Cardiac muscle cell (in vitro differentiated cells and primary cell): ENCODE measurements at regions not wholly inside any gene's neighbourhood (a gene's known extent, or its start where the extent isn't known, plus 50 kb on each side); places are given as distances from the start of the nearest gene placed in this dataset.

ENCODE experiments used
- DNase-seq, 2 donors: peaks; one replicate each; pipeline versions ENCODE4 v3.0.0 to v3.0.0-alpha.2; 2010 to 2017; ENCODE audit warnings: low read depth in 1 of 2, low spot score in 1 of 2
- H3K27ac ChIP-seq: fragments of 200-600 bp; sonication (generic); 2 replicates; pipeline ENCODE4 v1.5.1; 2016
- H3K27me3 ChIP-seq: fragments of 200-600 bp; sonication (generic); 2 replicates; pipeline ENCODE4 v1.6.0; 2016; ENCODE audit warnings: control low read depth
- H3K36me3 ChIP-seq: fragments of 200-600 bp; sonication (generic); 2 replicates; pipeline ENCODE4 v1.5.1; 2016; ENCODE audit warnings: control low read depth
- H3K4me1 ChIP-seq: fragments of 200-600 bp; sonication (generic); 2 replicates; pipeline ENCODE4 v1.8.1; 2017; ENCODE audit warnings: low read depth, mild to moderate bottlenecking, mixed run types
- H3K4me3 ChIP-seq: fragments of 200-600 bp; sonication (generic); 2 replicates; pipeline ENCODE4 v1.5.1; 2016; ENCODE audit warnings: mild to moderate bottlenecking
- H3K9me3 ChIP-seq: fragments of 200-600 bp; sonication (generic); 2 replicates; pipeline ENCODE4 v1.5.1; 2017; ENCODE audit warnings: low read depth, mild to moderate bottlenecking, control low read depth
- TF ChIP-seq, protein P1 (sequence below): IDR thresholded peaks from 2 replicates; pipeline ENCODE4 v1.5.1; 2012; ENCODE audit warnings: low read depth, mild to moderate bottlenecking, low read length

DNA sequence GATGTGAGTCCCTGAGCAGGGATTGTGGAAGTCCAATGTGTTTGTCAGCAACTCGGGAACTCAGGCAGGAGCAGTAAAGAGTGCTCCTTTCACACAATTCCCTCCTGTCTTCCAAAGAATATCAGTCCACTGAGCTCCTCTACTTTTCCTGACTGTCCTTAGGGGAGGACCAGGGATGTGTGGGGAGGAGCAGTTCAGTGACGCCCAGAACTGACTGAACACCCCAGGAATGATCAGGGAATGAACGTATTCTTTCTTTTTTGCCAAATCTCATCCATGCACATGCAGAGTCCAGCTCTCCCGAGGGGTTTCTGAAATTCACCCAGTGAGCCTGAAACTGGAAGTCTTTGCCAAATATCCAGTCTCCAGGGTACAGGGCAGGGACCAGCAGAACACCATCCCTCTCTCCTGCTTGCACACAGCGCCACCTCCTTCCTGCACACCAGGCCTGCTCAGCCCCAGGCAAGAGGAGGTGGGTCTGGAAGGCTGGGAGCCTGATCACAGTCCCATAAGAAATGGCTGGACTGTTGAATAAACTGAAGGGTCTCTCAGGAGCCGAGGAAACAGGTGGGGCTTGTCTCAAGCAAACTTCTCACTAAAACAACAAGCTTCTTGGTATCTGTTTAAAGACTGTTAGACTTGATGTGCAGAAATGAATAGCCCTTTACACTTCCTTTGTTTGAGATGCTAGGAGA lies 294.7 kb downstream of the C7orf25 start:
- no peak for DNase-seq
- Histone ChIP-seq H3K27ac (no peak overlapping the region), H3K4me3 (no peak overlapping the region), H3K9me3 (no peaks in the 10 kb centered on the region), H3K4me1 (peaks cover 25% of the 10 kb centered on the region), H3K27me3 (no peaks in the 10 kb centered on the region), H3K36me3 (no peaks in the 10 kb centered on the region)
- TF ChIP-seq, protein P1, sequence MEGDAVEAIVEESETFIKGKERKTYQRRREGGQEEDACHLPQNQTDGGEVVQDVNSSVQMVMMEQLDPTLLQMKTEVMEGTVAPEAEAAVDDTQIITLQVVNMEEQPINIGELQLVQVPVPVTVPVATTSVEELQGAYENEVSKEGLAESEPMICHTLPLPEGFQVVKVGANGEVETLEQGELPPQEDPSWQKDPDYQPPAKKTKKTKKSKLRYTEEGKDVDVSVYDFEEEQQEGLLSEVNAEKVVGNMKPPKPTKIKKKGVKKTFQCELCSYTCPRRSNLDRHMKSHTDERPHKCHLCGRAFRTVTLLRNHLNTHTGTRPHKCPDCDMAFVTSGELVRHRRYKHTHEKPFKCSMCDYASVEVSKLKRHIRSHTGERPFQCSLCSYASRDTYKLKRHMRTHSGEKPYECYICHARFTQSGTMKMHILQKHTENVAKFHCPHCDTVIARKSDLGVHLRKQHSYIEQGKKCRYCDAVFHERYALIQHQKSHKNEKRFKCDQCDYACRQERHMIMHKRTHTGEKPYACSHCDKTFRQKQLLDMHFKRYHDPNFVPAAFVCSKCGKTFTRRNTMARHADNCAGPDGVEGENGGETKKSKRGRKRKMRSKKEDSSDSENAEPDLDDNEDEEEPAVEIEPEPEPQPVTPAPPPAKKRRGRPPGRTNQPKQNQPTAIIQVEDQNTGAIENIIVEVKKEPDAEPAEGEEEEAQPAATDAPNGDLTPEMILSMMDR: no peak

DNA sequence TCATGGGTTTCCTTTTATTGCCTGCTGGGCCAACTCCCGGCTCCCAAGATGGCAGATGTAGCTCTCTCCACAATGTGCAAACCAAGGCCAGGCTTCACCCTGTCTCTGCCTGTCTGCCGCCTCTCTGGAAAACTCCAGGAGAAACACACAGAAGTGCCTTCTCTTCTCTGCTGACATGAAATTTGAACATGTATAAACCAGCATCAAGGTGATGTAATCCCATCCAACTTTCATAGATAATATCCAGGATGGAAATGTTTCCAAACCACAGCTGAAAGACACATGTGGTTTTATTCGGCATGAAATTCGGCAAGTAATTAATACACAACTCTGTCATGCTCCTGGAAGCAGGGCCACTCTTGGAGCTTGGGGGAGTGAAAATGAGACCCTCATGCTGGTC lies 297.2 kb downstream of the C7orf25 start:
- H3K4me1 ChIP-seq: peaks cover 20% of the 10 kb centered on the region
- TF ChIP-seq, protein P1: no peak
- no peaks in the 10 kb centered on the region for H3K9me3 ChIP-seq
- no peak for DNase-seq
- no peaks in the 10 kb centered on the region for H3K36me3 ChIP-seq
- no peak overlapping the region for H3K27ac ChIP-seq
- no peak overlapping the region for H3K4me3 ChIP-seq
- H3K27me3 ChIP-seq: no peaks in the 10 kb centered on the region

DNA sequence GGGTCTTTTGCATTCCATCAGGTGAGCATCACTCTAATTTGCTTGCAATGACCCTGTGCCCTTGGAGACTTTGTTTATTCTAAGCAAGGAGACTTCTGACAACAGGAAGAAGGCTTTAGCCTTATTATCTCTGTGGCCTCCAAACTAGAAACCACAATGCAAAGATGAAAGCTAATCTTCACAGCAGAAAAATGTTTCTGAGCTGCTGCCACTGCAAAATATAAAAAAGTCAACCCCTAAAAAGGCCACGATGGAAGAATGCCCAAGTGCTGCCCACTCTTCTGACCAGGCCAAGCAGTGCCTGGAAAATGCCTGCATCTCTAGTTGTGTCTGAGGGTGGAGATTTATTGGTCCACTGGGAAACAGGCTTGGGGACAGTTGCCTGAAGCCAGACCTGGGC lies 299.9 kb downstream of the C7orf25 start:
- Histone ChIP-seq H3K27ac (no peak overlapping the region), H3K36me3 (no peaks in the 10 kb centered on the region), H3K4me3 (no peak overlapping the region), H3K4me1 (peaks cover 14% of the 10 kb centered on the region), H3K27me3 (no peaks in the 10 kb centered on the region), H3K9me3 (no peaks in the 10 kb centered on the region)
- DNase-seq: peak in 1 of 2 donors; percentile 14
- TF ChIP-seq, protein P1: no peak

DNA sequence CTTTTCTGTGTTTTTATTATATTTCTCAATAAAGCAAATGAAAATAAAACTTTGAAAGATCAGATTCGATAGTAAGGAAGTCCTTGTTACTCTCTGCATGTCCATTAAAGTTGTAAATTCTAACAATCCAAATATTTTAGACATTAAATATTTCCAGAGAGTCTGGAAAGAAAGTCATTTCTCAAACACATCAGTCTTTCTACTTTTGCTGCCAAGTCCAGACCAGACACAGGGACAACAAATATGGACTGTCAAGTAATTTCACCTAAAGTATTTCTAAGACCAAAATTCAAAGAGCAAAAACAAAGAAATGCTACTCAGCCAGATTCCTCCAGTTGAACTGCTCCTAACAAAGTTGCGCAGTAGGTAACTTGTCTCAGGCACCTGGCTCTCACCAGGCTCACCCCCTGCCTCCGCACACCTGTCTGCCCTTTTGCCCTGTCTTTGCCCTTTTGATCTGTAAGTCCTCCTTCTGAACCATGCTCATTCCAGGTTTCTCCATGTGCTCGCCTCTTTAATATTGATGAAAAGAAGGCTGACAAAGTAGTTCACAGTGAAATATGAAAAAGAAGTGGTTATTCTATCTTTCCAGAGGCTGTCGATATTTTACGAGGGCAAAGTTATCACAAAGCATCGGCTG lies 300.5 kb downstream of the C7orf25 start:
- H3K4me3 ChIP-seq: no peak overlapping the region
- no peaks in the 10 kb centered on the region for H3K9me3 ChIP-seq
- TF ChIP-seq, protein P1: no peak
- no peaks in the 10 kb centered on the region for H3K36me3 ChIP-seq
- peaks cover 19% of the 10 kb centered on the region for H3K4me1 ChIP-seq
- H3K27ac ChIP-seq: no peak overlapping the region
- no peak for DNase-seq
- no peaks in the 10 kb centered on the region for H3K27me3 ChIP-seq

DNA sequence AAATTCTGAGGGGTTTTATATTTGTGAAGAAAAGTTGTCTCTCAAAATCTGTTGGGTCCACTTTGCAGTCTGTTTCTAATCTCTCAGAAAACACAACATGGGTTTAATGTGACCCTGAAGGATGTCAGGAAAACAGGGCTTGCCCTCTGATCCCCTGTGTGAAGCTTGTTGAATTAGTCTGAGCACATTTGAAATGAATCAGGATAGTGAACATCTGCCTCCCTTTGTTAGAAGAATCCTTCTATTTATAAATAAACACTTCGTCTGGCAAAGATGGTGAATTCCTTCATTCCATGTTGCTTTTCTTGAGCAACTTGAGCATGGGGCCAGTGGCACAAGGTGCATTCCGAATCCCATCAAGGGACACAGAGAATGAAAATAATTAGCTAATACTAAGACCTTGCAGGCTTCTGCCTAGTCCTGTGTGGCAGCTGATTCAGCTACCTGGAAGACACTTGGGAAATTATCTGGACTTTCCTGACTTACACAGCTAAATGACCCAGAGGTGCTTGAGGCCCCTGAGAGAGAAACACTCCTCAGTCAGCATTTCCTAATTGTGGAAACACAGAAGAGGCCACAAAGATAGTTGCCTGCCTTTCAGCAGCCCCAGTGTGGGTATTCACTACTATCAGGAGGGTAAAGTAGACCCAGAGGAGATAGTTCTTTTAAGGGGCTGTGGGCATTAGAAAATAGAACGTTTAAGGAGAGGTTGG lies 305.5 kb downstream of the C7orf25 start:
- H3K4me3 ChIP-seq: no peak overlapping the region
- peak overlapping the region; percentile 76 for H3K27ac ChIP-seq
- H3K4me1 ChIP-seq: peaks cover 30% of the 10 kb centered on the region
- no peaks in the 10 kb centered on the region for H3K9me3 ChIP-seq
- TF ChIP-seq, protein P1: no peak
- no peaks in the 10 kb centered on the region for H3K27me3 ChIP-seq
- peak in 1 of 2 donors; percentile 36 for DNase-seq
- no peaks in the 10 kb centered on the region for H3K36me3 ChIP-seq
